ENCODE measurements at regions not wholly inside any gene's neighbourhood (a gene's known extent, or its start where the extent isn't known, plus 50 kb on each side); places are given as distances from the start of the nearest gene placed in this dataset.

- no peak for DNase-seq (ENCODE audit: low read depth in 2 of 2)
Measured at GRCh38 chr5:68746643-68747420, 347.0 kb upstream of the SLC30A5 start.

- no peak for DNase-seq (ENCODE audit: low read depth in 2 of 2)
Measured at GRCh38 chr5:68747521-68747920, 346.3 kb upstream of the SLC30A5 start.

- DNase-seq (ENCODE audit: low read depth in 2 of 2) = no peak
Measured at GRCh38 chr5:68748101-68748500, 345.7 kb upstream of the SLC30A5 start.

- DNase-seq (ENCODE audit: low read depth in 2 of 2) = no peak
Measured at GRCh38 chr5:68749077-68749476, 344.7 kb upstream of the SLC30A5 start.

GRCh38 chr5:68749631-68750030 is 344.2 kb upstream of the SLC30A5 start:
- DNase-seq (ENCODE audit: low read depth in 2 of 2) = no peak

- DNase-seq (ENCODE audit: low read depth in 2 of 2) = no peak
Measured at GRCh38 chr5:68751661-68752060, 342.2 kb upstream of the SLC30A5 start.

GRCh38 chr5:68754536-68754935 is 339.3 kb upstream of the SLC30A5 start:
- no peak for DNase-seq (ENCODE audit: low read depth in 2 of 2)

GRCh38 chr5:68755293-68755692 is 338.5 kb upstream of the SLC30A5 start:
- DNase-seq (ENCODE audit: low read depth in 2 of 2) = no peak

GRCh38 chr5:68757006-68757405 is 336.8 kb upstream of the SLC30A5 start:
- no peak for DNase-seq (ENCODE audit: low read depth in 2 of 2)

GRCh38 chr5:68757626-68758212 is 336.1 kb upstream of the SLC30A5 start:
- DNase-seq (ENCODE audit: low read depth in 2 of 2) = no peak

GRCh38 chr5:68759593-68759992 is 334.2 kb upstream of the SLC30A5 start:
- no peak for DNase-seq (ENCODE audit: low read depth in 2 of 2)

- no peak for DNase-seq (ENCODE audit: low read depth in 2 of 2)
Measured at GRCh38 chr5:68762201-68762600, 331.6 kb upstream of the SLC30A5 start.

- DNase-seq (ENCODE audit: low read depth in 2 of 2) = no peak
Measured at GRCh38 chr5:68766952-68767464, 326.8 kb upstream of the SLC30A5 start.

- no peak for DNase-seq (ENCODE audit: low read depth in 2 of 2)
Measured at GRCh38 chr5:68770551-68770950, 323.3 kb upstream of the SLC30A5 start.

- DNase-seq (ENCODE audit: low read depth in 2 of 2) = no peak
Measured at GRCh38 chr5:68771221-68771620, 322.6 kb upstream of the SLC30A5 start.

GRCh38 chr5:68771732-68772131 is 322.1 kb upstream of the SLC30A5 start:
- no peak for DNase-seq (ENCODE audit: low read depth in 2 of 2)

- DNase-seq (ENCODE audit: low read depth in 2 of 2) = no peak
Measured at GRCh38 chr5:68776381-68776780, 317.4 kb upstream of the SLC30A5 start.

- DNase-seq (ENCODE audit: low read depth in 2 of 2) = no peak
Measured at GRCh38 chr5:68777135-68777534, 316.7 kb upstream of the SLC30A5 start.

- DNase-seq (ENCODE audit: low read depth in 2 of 2) = no peak
Measured at GRCh38 chr5:68778484-68778883, 315.3 kb upstream of the SLC30A5 start.

GRCh38 chr5:68780299-68780955 is 313.4 kb upstream of the SLC30A5 start:
- no peak for DNase-seq (ENCODE audit: low read depth in 2 of 2)

- DNase-seq (ENCODE audit: low read depth in 2 of 2) = no peak
Measured at GRCh38 chr5:68793074-68793473, 300.7 kb upstream of the SLC30A5 start.

GRCh38 chr5:68793993-68794392 is 299.8 kb upstream of the SLC30A5 start:
- no peak for DNase-seq (ENCODE audit: low read depth in 2 of 2)

- DNase-seq (ENCODE audit: low read depth in 2 of 2) = no peak
Measured at GRCh38 chr5:68795190-68795589, 298.6 kb upstream of the SLC30A5 start.

All from stimulated activated CD8-positive, alpha-beta memory T cell treated with anti-CD3 and anti-CD28 coated beads, Interleukin-7, amount 100 ng/mL, for 1 hour (primary cell).